ENCODE measurements at regions not wholly inside any gene's neighbourhood (a gene's known extent, or its start where the extent isn't known, plus 50 kb on each side); places are given as distances from the start of the nearest gene placed in this dataset.

DNA sequence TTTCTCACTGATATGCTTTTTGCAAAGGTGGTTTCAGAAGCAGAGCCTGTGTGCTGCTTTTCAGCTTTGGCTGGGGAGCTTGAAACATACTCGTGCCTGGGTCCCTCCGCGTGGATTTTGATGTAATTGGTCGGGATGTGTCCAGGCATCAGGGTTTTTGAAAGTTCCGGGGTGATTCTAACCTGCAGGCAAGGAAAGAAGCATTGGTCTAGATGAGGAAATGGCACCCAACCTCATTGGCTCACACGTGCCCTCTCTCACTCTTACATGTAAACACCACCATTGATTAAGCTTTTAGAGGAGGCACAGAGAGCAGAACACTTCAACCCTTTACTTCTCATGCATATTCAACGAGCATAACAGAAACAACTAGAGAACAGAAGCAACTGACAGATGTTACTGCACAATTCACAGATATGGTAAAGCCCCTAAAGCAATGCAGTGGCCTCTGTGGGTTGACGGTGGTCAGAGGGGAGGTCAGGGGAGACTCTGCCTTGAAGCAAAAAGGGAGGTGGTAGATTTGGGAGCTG, 112.1 kb downstream of the TLR5 start:
- H3K4ac ChIP-seq (replicated peaks; ENCODE audit: insufficient read length, low read depth, low read length) = peak overlapping the region; percentile 91
- H3K4me3 ChIP-seq (ENCODE audit: extremely low read depth in 1 of 4, insufficient read depth in 2 of 4, low read depth in 3 of 4, low read length in 4 of 4) = peak overlapping the region; percentile 31 to 59 (median 35); a peak in 7 of 8 replicates
- FAIRE-seq (peak; percentile 45), DNase-seq (ENCODE audit: low read depth in 1 of 2, low spot score in 2 of 2) (no peak)
- H3K18ac ChIP-seq (ENCODE audit: extremely low read depth, low read length) = peak overlapping the region; percentile 100
- H2AFZ ChIP-seq (ENCODE audit: low read length) = no peak overlapping the region
- H4K91ac ChIP-seq (replicated peaks; ENCODE audit: insufficient read length, low read length) = peak overlapping the region; percentile 96
- peak overlapping the region; percentile 95 for H2BK5ac ChIP-seq (ENCODE audit: low read depth, low read length)
- H3K4me2 ChIP-seq (ENCODE audit: insufficient read depth in 1 of 2, low read depth in 2 of 2, low read length in 2 of 2) = peak overlapping the region; percentile 84 to 86
- H3K23ac ChIP-seq (ENCODE audit: insufficient read length) = no peak overlapping the region
- peak overlapping the region in 3 of 4 experiments; percentile 49 to 56 (median 49); a peak in 4 of 7 replicates for H3K9ac ChIP-seq (replicated peaks in 1 of 4; ENCODE audit: extremely low read depth in 1 of 4, low read depth in 3 of 4, low read length in 3 of 4)
- peaks cover 9% of the 10 kb centered on the region for H3K23me2 ChIP-seq (ENCODE audit: low read depth, low read length)
- TF ChIP-seq KDM1A (IDR thresholded peaks at IDR 0.05; ENCODE audit: borderline replicate concordance, low read length) = no peak
- TF ChIP-seq YY1 (IDR thresholded peaks at IDR 0.05; ENCODE audit: low read depth, low read length) = 0 out of 2 replicates have a peak, but pooled peaks have one; percentile 2
- TF ChIP-seq ASH2L (IDR thresholded peaks at IDR 0.05; ENCODE audit: low read length) = no peak
- no peak for TF ChIP-seq EZH2 (IDR thresholded peaks at IDR 0.05; ENCODE audit: low read depth, low read length, severe bottlenecking)
- TF ChIP-seq BRCA1 (IDR thresholded peaks at IDR 0.05; ENCODE audit: low read depth, low read length) = no peak
- no peak for TF ChIP-seq TEAD4 (IDR thresholded peaks at IDR 0.05; ENCODE audit: low read depth, low read length)
- TF ChIP-seq SRF (IDR thresholded peaks at IDR 0.05; ENCODE audit: low read depth, low read length) = no peak
- TF ChIP-seq, protein P1, sequence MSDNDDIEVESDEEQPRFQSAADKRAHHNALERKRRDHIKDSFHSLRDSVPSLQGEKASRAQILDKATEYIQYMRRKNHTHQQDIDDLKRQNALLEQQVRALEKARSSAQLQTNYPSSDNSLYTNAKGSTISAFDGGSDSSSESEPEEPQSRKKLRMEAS (IDR thresholded peaks at IDR 0.05) = peak; percentile 60
- no peak for TF ChIP-seq HDAC6 (IDR thresholded peaks at IDR 0.05; ENCODE audit: low read depth, low read length)
- peaks cover 0 to 41% of the 10 kb centered on the region in 2 experiments; a peak in 2 of 4 replicates for H3K79me2 ChIP-seq (ENCODE audit: control insufficient read depth in 1 of 2, insufficient read depth in 2 of 2, low read length in 2 of 2)
- no peaks in the 10 kb centered on the region for H4K20me1 ChIP-seq (replicated peaks in 1 of 2; ENCODE audit: control insufficient read depth in 1 of 2, insufficient read depth in 2 of 2, low read length in 2 of 2)
- peak overlapping the region; percentile 76 for H3K27ac ChIP-seq (ENCODE audit: low read depth, low read length)
- peak overlapping the region; percentile 98 for H2BK120ac ChIP-seq (replicated peaks; ENCODE audit: low read depth, low read length)
- peak overlapping the region; percentile 85 for H3K56ac ChIP-seq (replicated peaks; ENCODE audit: insufficient read length, low read depth, low read length)
- no peak overlapping the region for H4K8ac ChIP-seq (ENCODE audit: extremely low read depth, insufficient read depth, low read length)
- H3K79me1 ChIP-seq (ENCODE audit: low read depth, low read length) = peaks cover 5% of the 10 kb centered on the region; the same call in 1 of the 2 replicates
- H2BK12ac ChIP-seq (ENCODE audit: low read depth, low read length) = peak overlapping the region; percentile 82; the same call in 1 of the 2 replicates
- no peaks in the 10 kb centered on the region for H3K9me3 ChIP-seq (ENCODE audit: insufficient read depth in 2 of 2, low read depth in 1 of 2, low read length in 1 of 2)
- H3K36me3 ChIP-seq (ENCODE audit: control insufficient read depth in 2 of 4, insufficient read depth in 4 of 4, low read length in 3 of 4) = peaks cover 0 to 2% (median 0%) of the 10 kb centered on the region in 4 experiments; a peak in 2 of 8 replicates
- peaks cover 13 to 22% (median 21%) of the 10 kb centered on the region in 4 experiments for H3K4me1 ChIP-seq (replicated peaks in 1 of 4; ENCODE audit: control insufficient read depth in 3 of 4, insufficient read depth in 4 of 4, low read length in 3 of 4)
- no peaks in the 10 kb centered on the region for H3K27me3 ChIP-seq (replicated peaks in 1 of 4; ENCODE audit: control insufficient read depth in 3 of 4, extremely low read depth in 1 of 4, insufficient read depth in 3 of 4, low read length in 3 of 4)
- ChIA-PET CTCF (ENCODE audit: partially characterized antibody) (interaction anchor here (0.6 to 1.7 kb wide), 4 partner anchors 15 to 341 kb away, joined by 3 to 4 read pairs (median 4); no protein-coding TSS in a partner anchor), POLR2A (ENCODE audit: partially characterized antibody) (interaction anchor here (0.6 to 6.5 kb wide), 31 partner anchors 9 to 367 kb away, joined by 3 to 65 read pairs (median 5); no protein-coding TSS in a partner anchor)
- H2BK20ac ChIP-seq (ENCODE audit: low read length) = peak overlapping the region; percentile 51
- 11% methylated on average over 8 of the region's 8 CpGs; no CpG with 5 or more reads in 1 of the 2 experiments for WGBS, 2 experiments (ENCODE audit: extremely low coverage in 1 of 2, insufficient coverage in 1 of 2, insufficient read length in 1 of 2, insufficient replicate concordance in 2 of 2, low coverage in 1 of 2, low lambda C conversion rate in 2 of 2, missing lambda C conversion rate in 1 of 2)
- peak overlapping the region; percentile 76; the same call in 1 of the 2 replicates for H2AK5ac ChIP-seq (ENCODE audit: low read depth, low read length)
- no peak overlapping the region for H3K14ac ChIP-seq (ENCODE audit: insufficient read length)
- H2BK15ac ChIP-seq (ENCODE audit: low read length) = no peak overlapping the region
- H4K5ac ChIP-seq (ENCODE audit: insufficient read length, low read depth, low read length) = peak overlapping the region; percentile 76
